Glutamatergic neuron (in vitro differentiated cells): ENCODE measurements at regions not wholly inside any gene's neighbourhood (a gene's known extent, or its start where the extent isn't known, plus 50 kb on each side); places are given as distances from the start of the nearest gene placed in this dataset.

Experiments
- DNase-seq: peaks from one replicate; pipeline ENCODE4 v3.0.0; 2022
- H3K27ac Mint-ChIP-seq: one replicate; pipeline ENCODE4 v1.8.0; 2020; ENCODE audit warnings: mild to moderate bottlenecking, mixed read lengths, inconsistent platforms; ENCODE audit not compliant: unreplicated experiment
- H3K27me3 Mint-ChIP-seq: one replicate; pipeline ENCODE4 v1.8.0; 2020; ENCODE audit warnings: mild to moderate bottlenecking, moderate library complexity, mixed read lengths, inconsistent platforms; ENCODE audit not compliant: unreplicated experiment
- H3K36me3 Mint-ChIP-seq: one replicate; pipeline ENCODE4 v1.8.0; 2020; ENCODE audit warnings: mild to moderate bottlenecking, mixed read lengths, inconsistent platforms; ENCODE audit not compliant: unreplicated experiment
- H3K4me1 Mint-ChIP-seq: one replicate; pipeline ENCODE4 v1.8.0; 2020; ENCODE audit warnings: mild to moderate bottlenecking, low read depth, mixed read lengths, inconsistent platforms; ENCODE audit not compliant: unreplicated experiment
- H3K4me3 Mint-ChIP-seq: one replicate; pipeline ENCODE4 v1.8.0; 2020; ENCODE audit warnings: mild to moderate bottlenecking, mixed read lengths, inconsistent platforms; ENCODE audit not compliant: unreplicated experiment
- H3K9me3 Mint-ChIP-seq: one replicate; pipeline ENCODE4 v1.8.0; 2020; ENCODE audit warnings: mild to moderate bottlenecking, moderate library complexity, mixed read lengths, inconsistent platforms; ENCODE audit not compliant: unreplicated experiment
- CTCF ChIP-seq: fragments of 200-600 bp; sonication (generic); IDR thresholded peaks from one replicate; pipeline ENCODE4 v1.5.0; 2021; ENCODE audit not compliant: partially characterized antibody, unreplicated experiment

- no peaks in the 10 kb centered on the region for H3K27me3 Mint-ChIP-seq
- no peaks in the 10 kb centered on the region for H3K36me3 Mint-ChIP-seq
- H3K4me3 Mint-ChIP-seq: no peak overlapping the region
- H3K4me1 Mint-ChIP-seq: no peaks in the 10 kb centered on the region
- H3K9me3 Mint-ChIP-seq: no peaks in the 10 kb centered on the region
- H3K27ac Mint-ChIP-seq: no peak overlapping the region
- TF ChIP-seq CTCF: no peak
- no peak for DNase-seq
Measured at GRCh38 chr5:68823301-68823700, 270.5 kb upstream of the SLC30A5 start.

DNA sequence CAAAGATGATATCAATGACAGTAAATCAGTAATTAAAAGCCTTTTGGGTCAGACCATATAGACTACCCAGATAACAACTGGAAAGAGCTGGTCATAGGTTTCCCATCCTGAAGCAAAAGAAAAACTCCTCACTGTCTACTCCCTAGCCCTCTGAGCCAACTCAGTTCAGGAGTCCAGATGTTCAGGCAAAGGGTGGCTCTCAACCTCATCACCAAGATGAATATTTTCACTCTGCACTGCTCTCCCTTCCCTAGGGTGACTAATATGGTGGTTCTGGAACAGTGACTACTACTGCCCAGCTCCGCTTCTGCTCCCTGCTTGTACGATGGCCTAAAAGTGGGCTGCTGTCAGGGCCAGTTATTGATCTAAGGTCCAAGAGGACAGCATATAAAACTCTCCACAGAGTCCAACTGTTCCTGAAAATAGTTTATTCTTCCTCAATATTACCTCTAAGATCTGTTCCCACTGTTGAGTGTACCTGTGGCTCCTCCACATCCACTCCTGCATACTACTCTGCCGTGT is 263.4 kb upstream of the SLC30A5 start:
- TF ChIP-seq CTCF: no peak
- no peak overlapping the region for H3K27ac Mint-ChIP-seq
- peaks cover 2% of the 10 kb centered on the region for H3K9me3 Mint-ChIP-seq
- H3K4me3 Mint-ChIP-seq: no peak overlapping the region
- no peaks in the 10 kb centered on the region for H3K36me3 Mint-ChIP-seq
- H3K4me1 Mint-ChIP-seq: peaks cover 19% of the 10 kb centered on the region
- H3K27me3 Mint-ChIP-seq: peaks cover 2% of the 10 kb centered on the region
- no peak for DNase-seq

- Mint-ChIP-seq H3K27me3 (peaks cover 3% of the 10 kb centered on the region), H3K9me3 (peaks cover 2% of the 10 kb centered on the region), H3K4me1 (peaks cover 19% of the 10 kb centered on the region), H3K27ac (peak overlapping the region; percentile 69), H3K36me3 (no peaks in the 10 kb centered on the region), H3K4me3 (no peak overlapping the region)
- DNase-seq: no peak
- no peak for TF ChIP-seq CTCF
Measured at GRCh38 chr5:68834491-68834981, 259.3 kb upstream of the SLC30A5 start.

GRCh38 chr5:68838157-68838718 is 255.6 kb upstream of the SLC30A5 start:
- TF ChIP-seq CTCF: no peak
- Mint-ChIP-seq H3K27ac (no peak overlapping the region), H3K4me3 (no peak overlapping the region), H3K4me1 (peaks cover 16% of the 10 kb centered on the region), H3K36me3 (no peaks in the 10 kb centered on the region), H3K27me3 (peaks cover 1% of the 10 kb centered on the region), H3K9me3 (no peaks in the 10 kb centered on the region)
- no peak for DNase-seq

DNA sequence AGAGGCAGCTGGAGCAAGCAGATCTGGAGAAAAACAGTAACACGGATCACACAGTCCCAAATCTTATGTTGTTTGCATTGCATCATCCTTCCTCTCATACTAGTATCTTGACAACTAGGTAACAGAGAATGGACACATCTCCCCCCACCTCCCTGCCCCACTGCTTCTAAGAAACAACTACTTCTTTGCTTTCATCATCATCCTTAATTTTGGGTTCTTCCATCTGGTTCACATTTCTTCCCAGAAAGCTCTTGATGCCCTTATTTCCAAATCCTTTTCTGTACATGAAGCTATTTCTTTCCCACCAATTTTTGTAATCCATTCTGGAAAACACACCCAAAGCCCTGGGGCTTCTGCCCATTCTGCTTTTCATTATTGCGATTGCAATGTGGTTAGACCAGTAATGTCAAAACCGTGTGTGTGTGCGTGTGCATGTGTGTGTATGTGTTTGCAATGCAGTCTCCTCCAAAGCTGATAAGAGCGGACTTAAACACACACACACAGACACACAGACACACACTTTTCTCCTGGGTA is 254.7 kb upstream of the SLC30A5 start:
- Mint-ChIP-seq H3K9me3 (no peaks in the 10 kb centered on the region), H3K4me3 (no peak overlapping the region), H3K36me3 (no peaks in the 10 kb centered on the region), H3K4me1 (peaks cover 14% of the 10 kb centered on the region), H3K27ac (no peak overlapping the region), H3K27me3 (peaks cover 1% of the 10 kb centered on the region)
- no peak for TF ChIP-seq CTCF
- DNase-seq: no peak
